Loucy (cell line): ENCODE measurements at regions not wholly inside any gene's neighbourhood (a gene's known extent, or its start where the extent isn't known, plus 50 kb on each side); places are given as distances from the start of the nearest gene placed in this dataset.

Experiments
- H2AFZ ChIP-seq: fragments of 200-600 bp; sonication (generic); 2 replicates; pipeline ENCODE4 v1.6.0; 2016; ENCODE audit warnings: antibody characterized with exemption, mild to moderate bottlenecking, low read length, moderate library complexity
- H3F3A ChIP-seq: fragments of 200-600 bp; 2 replicates; pipeline ENCODE4 v1.6.0; 2016; ENCODE audit warnings: antibody characterized with exemption, low read depth, mild to moderate bottlenecking
- H3K27me3 ChIP-seq: fragments of 200-600 bp; sonication (generic); 2 replicates; pipeline ENCODE4 v1.6.1; 2014; ENCODE audit warnings: low read length, mild to moderate bottlenecking; ENCODE audit not compliant: insufficient read depth, poor library complexity, severe bottlenecking
- H3K36me3 ChIP-seq: fragments of 200-600 bp; sonication (generic); 2 replicates; pipeline ENCODE4 v1.6.1; 2016; ENCODE audit warnings: low read length; ENCODE audit not compliant: insufficient read depth
- H3K4me1 ChIP-seq: fragments of 200-600 bp; sonication (generic); 2 replicates; pipeline ENCODE4 v1.5.1; 2014; ENCODE audit warnings: low read length, mild to moderate bottlenecking; ENCODE audit not compliant: insufficient read depth, poor library complexity, severe bottlenecking
- H3K4me2 ChIP-seq: fragments of 200-600 bp; sonication (generic); 2 replicates; pipeline ENCODE4 v1.6.0; 2014; ENCODE audit warnings: antibody characterized with exemption, low read length, low read depth, mild to moderate bottlenecking; ENCODE audit not compliant: poor library complexity, severe bottlenecking
- H3K4me3 ChIP-seq: fragments of 200-600 bp; sonication (generic); 2 replicates; pipeline ENCODE4 v1.5.1; 2014; ENCODE audit warnings: low read length, mild to moderate bottlenecking, mixed read lengths; ENCODE audit not compliant: poor library complexity, severe bottlenecking
- H3K79me2 ChIP-seq: fragments of 200-600 bp; sonication (generic); 2 replicates; pipeline ENCODE4 v1.6.1; 2014; ENCODE audit warnings: low read length; ENCODE audit not compliant: insufficient read depth
- H3K9ac ChIP-seq: fragments of 200-600 bp; sonication (generic); 2 replicates; pipeline ENCODE4 v1.6.0; 2014; ENCODE audit warnings: mild to moderate bottlenecking, low read depth, low read length, moderate library complexity; ENCODE audit not compliant: poor library complexity, severe bottlenecking
- H3K9me2 ChIP-seq: fragments of 200-600 bp; sonication (generic); replicated peaks from 2 replicates; pipeline ENCODE4 v1.6.1; 2016; ENCODE audit warnings: low read depth, low read length, mixed read lengths
- H3K9me3 ChIP-seq: fragments of 200-600 bp; sonication (generic); 2 replicates; pipeline ENCODE4 v1.6.1; 2014; ENCODE audit warnings: mild to moderate bottlenecking, antibody characterized with exemption, low read length, low read depth; ENCODE audit not compliant: insufficient read depth
- H4K20me1 ChIP-seq: fragments of 200-600 bp; sonication (generic); 2 replicates; pipeline ENCODE4 v1.6.0; 2014; ENCODE audit warnings: antibody characterized with exemption, low read length, mild to moderate bottlenecking; ENCODE audit not compliant: insufficient read depth, poor library complexity, severe bottlenecking
- EZH2phosphoT487 ChIP-seq: fragments of 200-600 bp; IDR thresholded peaks from 2 replicates; pipeline ENCODE4 v1.6.1; 2018; ENCODE audit warnings: antibody characterized with exemption, mild to moderate bottlenecking, moderate library complexity, borderline replicate concordance
- TF ChIP-seq, protein P1 (sequence below): fragments of 200-600 bp; sonication (generic); conservative IDR thresholded peaks from 2 replicates; pipeline ENCODE4 v1.5.1; 2014; ENCODE audit warnings: mild to moderate bottlenecking, antibody characterized with exemption, low read length

DNA sequence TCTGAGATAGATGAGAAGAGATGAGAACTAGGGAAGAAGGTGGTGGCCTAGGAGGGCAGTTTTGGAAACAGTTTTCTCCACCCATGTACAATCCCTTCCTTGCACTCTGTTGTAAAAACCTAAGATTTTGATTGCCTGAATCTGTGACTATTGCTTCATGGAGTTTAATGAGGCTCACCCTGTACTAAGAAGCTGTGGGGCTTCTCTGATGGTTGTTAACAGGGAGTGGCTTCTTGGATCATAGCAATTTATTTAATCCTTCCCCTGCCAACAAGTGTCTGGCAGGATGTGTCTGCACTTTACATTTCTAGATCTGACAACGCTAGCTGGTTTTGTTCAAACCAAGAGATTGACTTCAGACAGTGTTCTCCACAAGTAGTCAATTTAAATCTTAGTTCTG lies 74.7 kb upstream of the C5orf46 start:
- H3F3A ChIP-seq = no peaks in the 10 kb centered on the region
- H3K4me3 ChIP-seq = no peak overlapping the region
- H3K36me3 ChIP-seq = no peaks in the 10 kb centered on the region
- no peak overlapping the region for H2AFZ ChIP-seq
- no peaks in the 10 kb centered on the region for H3K79me2 ChIP-seq
- H4K20me1 ChIP-seq = no peaks in the 10 kb centered on the region
- TF ChIP-seq, protein P1, sequence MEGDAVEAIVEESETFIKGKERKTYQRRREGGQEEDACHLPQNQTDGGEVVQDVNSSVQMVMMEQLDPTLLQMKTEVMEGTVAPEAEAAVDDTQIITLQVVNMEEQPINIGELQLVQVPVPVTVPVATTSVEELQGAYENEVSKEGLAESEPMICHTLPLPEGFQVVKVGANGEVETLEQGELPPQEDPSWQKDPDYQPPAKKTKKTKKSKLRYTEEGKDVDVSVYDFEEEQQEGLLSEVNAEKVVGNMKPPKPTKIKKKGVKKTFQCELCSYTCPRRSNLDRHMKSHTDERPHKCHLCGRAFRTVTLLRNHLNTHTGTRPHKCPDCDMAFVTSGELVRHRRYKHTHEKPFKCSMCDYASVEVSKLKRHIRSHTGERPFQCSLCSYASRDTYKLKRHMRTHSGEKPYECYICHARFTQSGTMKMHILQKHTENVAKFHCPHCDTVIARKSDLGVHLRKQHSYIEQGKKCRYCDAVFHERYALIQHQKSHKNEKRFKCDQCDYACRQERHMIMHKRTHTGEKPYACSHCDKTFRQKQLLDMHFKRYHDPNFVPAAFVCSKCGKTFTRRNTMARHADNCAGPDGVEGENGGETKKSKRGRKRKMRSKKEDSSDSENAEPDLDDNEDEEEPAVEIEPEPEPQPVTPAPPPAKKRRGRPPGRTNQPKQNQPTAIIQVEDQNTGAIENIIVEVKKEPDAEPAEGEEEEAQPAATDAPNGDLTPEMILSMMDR = no peak
- TF ChIP-seq EZH2phosphoT487 = no peak
- no peaks in the 10 kb centered on the region for H3K9me2 ChIP-seq
- H3K4me2 ChIP-seq = no peak overlapping the region
- H3K9me3 ChIP-seq = no peaks in the 10 kb centered on the region
- no peak overlapping the region for H3K9ac ChIP-seq
- no peaks in the 10 kb centered on the region for H3K4me1 ChIP-seq
- no peaks in the 10 kb centered on the region for H3K27me3 ChIP-seq

DNA sequence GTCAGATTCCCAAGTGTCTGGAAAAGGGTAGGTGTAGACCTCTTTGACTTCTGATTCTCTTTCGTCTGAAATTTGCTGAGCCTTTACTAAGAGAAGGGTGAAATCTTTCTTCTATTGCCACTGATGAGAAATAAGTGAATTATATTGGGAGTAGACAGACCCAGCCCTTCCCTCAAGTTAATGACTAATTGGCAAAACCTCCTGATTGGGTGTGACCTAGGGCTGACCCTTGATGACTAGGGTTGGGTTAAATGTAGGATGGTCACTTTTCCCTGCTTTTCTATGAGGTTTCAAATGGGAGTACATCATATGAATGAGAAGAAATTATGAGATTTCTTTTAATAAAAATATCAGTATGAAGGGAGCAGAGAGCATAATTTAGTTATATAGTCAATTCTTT lies 73.4 kb upstream of the C5orf46 start:
- no peaks in the 10 kb centered on the region for H4K20me1 ChIP-seq

DNA sequence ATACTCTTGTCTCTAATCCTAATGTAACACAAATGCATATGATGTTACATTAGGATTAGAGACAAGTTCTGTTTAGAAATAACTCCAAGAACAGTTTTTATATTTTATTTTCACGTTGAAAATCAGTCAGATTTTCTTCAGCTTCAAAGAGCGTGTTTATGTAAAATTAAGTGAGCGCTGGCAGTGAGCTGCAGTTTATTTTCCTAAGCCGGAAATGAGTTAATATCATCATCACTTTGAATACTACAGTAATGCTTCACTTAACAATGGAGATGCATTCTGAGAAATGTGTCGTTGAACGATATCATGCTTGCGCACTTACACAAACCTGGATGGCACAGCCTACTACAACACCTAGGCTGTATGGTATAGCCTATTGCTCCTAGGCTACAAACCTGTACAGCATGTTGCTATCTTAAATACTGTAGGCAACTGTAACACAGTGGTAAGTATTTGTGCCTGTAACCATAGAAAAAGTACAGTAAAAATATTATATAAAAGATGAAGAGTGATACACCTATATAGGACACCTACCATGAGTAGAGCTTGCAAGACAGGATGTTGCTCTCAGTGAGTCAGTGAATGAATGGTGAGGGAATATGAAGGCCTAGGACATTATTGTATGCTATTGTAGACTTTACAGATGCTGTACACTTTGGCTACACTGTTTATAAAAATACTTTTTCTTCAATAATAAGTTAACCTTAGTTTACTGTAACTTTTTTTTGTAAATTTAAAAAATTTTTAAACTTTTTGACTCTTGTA lies 65.9 kb upstream of the C5orf46 start:
- TF ChIP-seq EZH2phosphoT487 = no peak
- TF ChIP-seq, protein P1 = no peak
- Histone ChIP-seq H3K27me3 (no peaks in the 10 kb centered on the region), H3K4me1 (no peaks in the 10 kb centered on the region), H3K9me3 (no peaks in the 10 kb centered on the region), H3K9me2 (no peaks in the 10 kb centered on the region), H3K36me3 (no peaks in the 10 kb centered on the region), H3K4me3 (no peak overlapping the region), H3F3A (no peaks in the 10 kb centered on the region), H4K20me1 (no peaks in the 10 kb centered on the region), H2AFZ (no peak overlapping the region), H3K9ac (no peak overlapping the region), H3K4me2 (no peak overlapping the region), H3K79me2 (no peaks in the 10 kb centered on the region)

More for the DNA sequence above, 73.4 kb upstream of the C5orf46 start:
- Histone ChIP-seq H3F3A (no peaks in the 10 kb centered on the region), H3K4me3 (no peak overlapping the region), H3K4me1 (no peaks in the 10 kb centered on the region), H3K9ac (no peak overlapping the region), H3K9me3 (no peaks in the 10 kb centered on the region), H2AFZ (no peak overlapping the region), H3K27me3 (no peaks in the 10 kb centered on the region), H3K36me3 (no peaks in the 10 kb centered on the region), H3K79me2 (no peaks in the 10 kb centered on the region), H3K9me2 (no peaks in the 10 kb centered on the region), H3K4me2 (no peak overlapping the region)
- no peak for TF ChIP-seq EZH2phosphoT487
- TF ChIP-seq, protein P1 = no peak
